OCI-LY1 (cell line): ENCODE measurements at regions not wholly inside any gene's neighbourhood (a gene's known extent, or its start where the extent isn't known, plus 50 kb on each side); places are given as distances from the start of the nearest gene placed in this dataset.

Experiments
- H2AFZ ChIP-seq: fragments of 200-600 bp; sonication (generic), shearing (Covaris generic); 2 replicates; pipeline ENCODE4 v1.6.0; 2014; ENCODE audit warnings: antibody characterized with exemption, mild to moderate bottlenecking, low read length
- H3F3A ChIP-seq: fragments of 200-600 bp; sonication (generic), shearing (Covaris generic); 2 replicates; pipeline ENCODE4 v1.6.0; 2014; ENCODE audit warnings: mild to moderate bottlenecking, antibody characterized with exemption, low read length, moderate library complexity; ENCODE audit not compliant: insufficient read depth
- H3K27ac ChIP-seq: fragments of 200-600 bp; sonication (generic); 2 replicates; pipeline ENCODE4 v1.5.1; 2014; ENCODE audit warnings: low read length, mixed run types, mild to moderate bottlenecking, low read depth; ENCODE audit not compliant: poor library complexity, severe bottlenecking
- H3K27me3 ChIP-seq: fragments of 200-600 bp; sonication (generic); 2 replicates; pipeline ENCODE4 v1.6.0; 2014; ENCODE audit warnings: antibody characterized with exemption, mild to moderate bottlenecking, low read length, moderate library complexity; ENCODE audit not compliant: insufficient read depth
- H3K36me3 ChIP-seq: fragments of 200-600 bp; sonication (generic); 2 replicates; pipeline ENCODE4 v1.6.1; 2014; ENCODE audit warnings: mild to moderate bottlenecking, antibody characterized with exemption, low read length, moderate library complexity, mixed read lengths; ENCODE audit not compliant: insufficient read depth
- H3K4me1 ChIP-seq: fragments of 200-600 bp; sonication (generic); 2 replicates; pipeline ENCODE4 v1.5.1; 2014; ENCODE audit warnings: mild to moderate bottlenecking, low read length, moderate library complexity; ENCODE audit not compliant: insufficient read depth, severe bottlenecking
- H3K4me2 ChIP-seq: fragments of 200-600 bp; sonication (generic), shearing (Covaris generic); 2 replicates; pipeline ENCODE4 v1.6.1; 2014; ENCODE audit warnings: low read length
- H3K4me3 ChIP-seq: fragments of 200-600 bp; sonication (generic); 2 replicates; pipeline ENCODE4 v1.5.1; 2014; ENCODE audit warnings: low read length, low read depth, mild to moderate bottlenecking, mixed read lengths; ENCODE audit not compliant: poor library complexity, severe bottlenecking
- H3K79me2 ChIP-seq: fragments of 200-600 bp; shearing (Covaris generic); 2 replicates; pipeline ENCODE4 v1.6.1; 2016; ENCODE audit warnings: mixed run types, low read length, mixed read lengths; ENCODE audit not compliant: insufficient read depth
- H3K9ac ChIP-seq: fragments of 200-600 bp; sonication (generic), shearing (Covaris generic); 2 replicates; pipeline ENCODE4 v1.6.1; 2014; ENCODE audit warnings: mild to moderate bottlenecking, low read length, mixed read lengths
- H3K9me2 ChIP-seq: fragments of 200-600 bp; sonication (generic), shearing (Covaris generic); 2 replicates; pipeline ENCODE4 v1.6.1; 2014; ENCODE audit warnings: low read depth, mild to moderate bottlenecking, low read length, mixed read lengths
- H3K9me3 ChIP-seq: fragments of 200-600 bp; shearing (Covaris generic); 2 replicates; pipeline ENCODE4 v1.6.1; 2014; ENCODE audit warnings: low read length, mixed read lengths
- H4K20me1 ChIP-seq: fragments of 200-600 bp; sonication (generic), shearing (Covaris generic); 2 replicates; pipeline ENCODE4 v1.6.0; 2016; ENCODE audit warnings: mild to moderate bottlenecking, low read length; ENCODE audit not compliant: insufficient read depth
- CTCF ChIP-seq: fragments of 200-600 bp; sonication (generic), shearing (Covaris generic); IDR thresholded peaks from 2 replicates; pipeline ENCODE4 v1.5.1; 2017; ENCODE audit warnings: mild to moderate bottlenecking, antibody characterized with exemption, low read length, moderate library complexity, mixed read lengths
- EZH2 ChIP-seq: fragments of 200-600 bp; sonication (generic), shearing (Covaris generic); IDR thresholded peaks from 2 replicates; pipeline ENCODE4 v1.8.0; 2017; ENCODE audit warnings: borderline replicate concordance, mixed run types, mild to moderate bottlenecking, antibody characterized with exemption, low read length, moderate library complexity, mixed read lengths

GRCh38 chr10:23528419-23528818, 89.5 kb downstream of the OTUD1 start:
- Histone ChIP-seq H3K9me3 (no peaks in the 10 kb centered on the region), H3K4me1 (no peaks in the 10 kb centered on the region), H3F3A (no peaks in the 10 kb centered on the region), H2AFZ (no peak overlapping the region), H3K9ac (no peak overlapping the region), H3K36me3 (no peaks in the 10 kb centered on the region), H3K27ac (no peak overlapping the region), H3K79me2 (no peaks in the 10 kb centered on the region), H3K4me3 (no peak overlapping the region), H4K20me1 (no peaks in the 10 kb centered on the region), H3K27me3 (no peaks in the 10 kb centered on the region), H3K4me2 (no peak overlapping the region), H3K9me2 (no peaks in the 10 kb centered on the region)
- TF ChIP-seq CTCF (no peak), EZH2 (no peak)

DNA sequence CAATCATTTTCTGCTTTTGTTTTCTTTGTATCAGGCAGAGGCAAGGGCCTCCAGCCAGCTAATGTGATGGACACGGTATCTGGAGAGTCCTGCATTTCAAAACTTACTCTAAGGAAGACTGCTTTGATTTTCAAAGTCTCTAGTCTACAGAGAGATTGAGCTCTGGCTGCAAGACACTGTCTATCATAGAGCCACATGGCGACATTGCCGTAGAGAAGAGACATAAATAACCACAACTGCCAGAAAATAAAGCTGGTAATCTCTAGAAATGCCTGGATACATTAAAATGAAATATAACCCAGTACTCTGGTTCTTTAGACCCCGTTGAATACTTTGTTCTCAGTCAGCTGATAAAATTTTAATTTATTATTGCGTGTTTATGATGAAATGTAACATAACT, 90.8 kb downstream of the OTUD1 start:
- Histone ChIP-seq H3K9ac (no peak overlapping the region), H3K4me1 (no peaks in the 10 kb centered on the region), H3K36me3 (no peaks in the 10 kb centered on the region), H4K20me1 (no peaks in the 10 kb centered on the region), H3K27me3 (no peaks in the 10 kb centered on the region), H3K27ac (no peak overlapping the region), H3F3A (no peaks in the 10 kb centered on the region), H3K79me2 (no peaks in the 10 kb centered on the region), H3K9me2 (no peaks in the 10 kb centered on the region), H3K4me3 (no peak overlapping the region), H3K4me2 (no peak overlapping the region), H2AFZ (no peak overlapping the region), H3K9me3 (no peaks in the 10 kb centered on the region)
- TF ChIP-seq CTCF (no peak), EZH2 (no peak)

DNA sequence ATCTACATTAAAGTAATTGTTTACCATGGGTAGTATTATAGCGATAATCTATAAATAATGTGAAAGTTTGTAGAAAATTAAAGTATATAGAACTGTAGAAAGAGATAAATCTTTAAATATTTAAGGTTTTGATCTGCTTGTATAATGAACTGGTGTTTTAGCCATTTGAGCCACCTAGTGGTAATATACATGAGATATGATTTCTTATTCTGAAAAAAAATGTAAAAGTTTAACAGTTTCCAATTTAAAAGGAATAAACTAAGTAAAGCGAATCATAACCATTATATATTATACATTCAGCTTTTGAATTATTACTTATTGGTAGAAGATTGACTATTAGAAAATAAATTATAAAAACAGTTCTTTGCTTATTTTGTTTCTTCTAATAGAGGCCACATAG, 91.2 kb downstream of the OTUD1 start:
- no peaks in the 10 kb centered on the region for H3K36me3 ChIP-seq
- H3K4me1 ChIP-seq, result no peaks in the 10 kb centered on the region
- H3K27me3 ChIP-seq, result no peaks in the 10 kb centered on the region
- no peaks in the 10 kb centered on the region for H3F3A ChIP-seq
- no peaks in the 10 kb centered on the region for H4K20me1 ChIP-seq
- TF ChIP-seq CTCF (peak; percentile 39), EZH2 (no peak)
- no peak overlapping the region for H3K27ac ChIP-seq
- no peak overlapping the region for H3K4me2 ChIP-seq
- no peaks in the 10 kb centered on the region for H3K9me2 ChIP-seq
- H2AFZ ChIP-seq, result no peak overlapping the region
- H3K79me2 ChIP-seq, result no peaks in the 10 kb centered on the region
- H3K9ac ChIP-seq, result no peak overlapping the region
- no peak overlapping the region for H3K4me3 ChIP-seq
- no peaks in the 10 kb centered on the region for H3K9me3 ChIP-seq
